RWPE1 (cell line): ENCODE measurements at regions not wholly inside any gene's neighbourhood (a gene's known extent, or its start where the extent isn't known, plus 50 kb on each side); places are given as distances from the start of the nearest gene placed in this dataset.
A peak's percentile ranks its signal among the peaks of the same experiment; 100 is the strongest.

ENCODE experiments used
- CTCF ChIA-PET: fragments of 350-600 bp; sonication (Branson Sonifier 250); formaldehyde crosslinking; extraction: SDS; loops from one replicate; lab custom pipeline; 2021; lab: Yijun Ruan, JAX
- POLR2A ChIA-PET: fragments of 400-600 bp; formaldehyde crosslinking; extraction: SDS; loops from one replicate; lab custom pipeline; 2020; ENCODE audit warnings: antibody characterized with exemption; ENCODE audit not compliant: low non-redundant PET; lab: Yijun Ruan, JAX
- DNase-seq: peaks from one replicate; pipeline ENCODE4 v3.0.0; 2012; ENCODE audit warnings: low spot score
- H3K27ac ChIP-seq: fragments of 450-650 bp; 2 replicates; pipeline ENCODE4 v1.5.1; 2017
- CTCF ChIP-seq: fragments of 450-650 bp; conservative IDR thresholded peaks from 2 replicates; pipeline ENCODE4 v1.5.1; 2017; ENCODE audit warnings: low read depth, mild to moderate bottlenecking

GRCh38 chr1:10848109-10848684 is 51.8 kb upstream of the CASZ1 start:
- CTCF ChIA-PET: interaction anchor here (1.1 kb wide), 1 partner anchor 19 kb away, joined by 4 read pairs; no protein-coding TSS in a partner anchor

GRCh38 chr1:10850026-10850425 is 53.6 kb upstream of the CASZ1 start:
- DNase-seq: no peak
- CTCF ChIA-PET: interaction anchor here (0.6 kb wide), 1 partner anchor 370 kb away, joined by 3 read pairs; no protein-coding TSS in a partner anchor
- H3K27ac ChIP-seq: no peak overlapping the region
- no peak for TF ChIP-seq CTCF
- POLR2A ChIA-PET: interaction anchor here (0.6 kb wide), 1 partner anchor 10 kb away, joined by 3 read pairs; no protein-coding TSS in a partner anchor

More at GRCh38 chr1:10848109-10848684, 51.8 kb upstream of the CASZ1 start:
- H3K27ac ChIP-seq: peak overlapping the region; percentile 46
- POLR2A ChIA-PET: no interaction called here
- TF ChIP-seq CTCF: no peak
- DNase-seq: no peak

- H3K27ac ChIP-seq: no peak overlapping the region
- no peak for TF ChIP-seq CTCF
- ChIA-PET CTCF (interaction anchor here (0.7 kb wide), 1 partner anchor 24 kb away, joined by 3 read pairs; no protein-coding TSS in a partner anchor), POLR2A (no interaction called here)
- no peak for DNase-seq
These were observed 54.9 kb upstream of the CASZ1 start for GRCh38 chr1:10851024-10852013.

- TF ChIP-seq CTCF: no peak
- no peak for DNase-seq
- no peak overlapping the region for H3K27ac ChIP-seq
- ChIA-PET CTCF (interaction anchor here (0.5 to 0.7 kb wide), 2 partner anchors 24 to 162 kb away, joined by 3 to 4 read pairs; no protein-coding TSS in a partner anchor), POLR2A (no interaction called here)
These were observed 55.6 kb upstream of the CASZ1 start for GRCh38 chr1:10852018-10852417.

DNA sequence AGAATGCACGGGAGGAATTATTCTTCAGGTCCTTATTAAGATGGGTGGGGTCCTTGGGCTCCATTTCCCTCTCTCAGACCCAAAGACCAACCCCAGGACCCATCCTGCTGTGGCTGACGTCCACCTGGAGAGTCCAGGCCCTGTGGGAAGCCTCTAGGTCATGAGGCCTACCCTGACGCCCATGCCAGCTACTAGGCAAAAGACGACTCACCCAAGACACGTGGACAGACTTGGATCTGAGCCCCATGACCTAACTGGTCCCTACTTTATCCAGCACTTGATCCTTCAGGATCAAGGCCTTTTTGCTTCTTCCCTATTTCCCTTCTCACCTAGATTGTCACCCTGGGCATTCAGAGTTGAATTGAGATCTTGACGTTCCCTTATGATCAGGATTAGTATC is 56.0 kb upstream of the CASZ1 start:
- no peak for TF ChIP-seq CTCF
- no peak overlapping the region for H3K27ac ChIP-seq
- DNase-seq: no peak
- ChIA-PET POLR2A (no interaction called here), CTCF (interaction anchor here (0.5 kb wide), 1 partner anchor 162 kb away, joined by 4 read pairs; no protein-coding TSS in a partner anchor)

- ChIA-PET POLR2A (no interaction called here), CTCF (no interaction called here)
- DNase-seq: no peak
- no peak for TF ChIP-seq CTCF
- no peak overlapping the region for H3K27ac ChIP-seq
These were observed 56.6 kb upstream of the CASZ1 start for GRCh38 chr1:10852998-10853520.
